Stimulated activated naive B cell treated with anti-CD40 and anti-IgM and Interleukin-4, amounts not matched to agents 10 μg/mL and 1 μg/mL and 100 μg/mL, for 72 hours (primary cell): ENCODE measurements at regions not wholly inside any gene's neighbourhood (a gene's known extent, or its start where the extent isn't known, plus 50 kb on each side); places are given as distances from the start of the nearest gene placed in this dataset.
A peak's percentile ranks its signal among the peaks of the same experiment; 100 is the strongest.

Source experiments
- ATAC-seq, 2 donors: fragments of 150-1000 bp; cut with Tn5 transposase; replicated peaks; 2 replicates each; pipeline ENCODE4 v1.10.0; 2021; ENCODE audit warnings: moderate library complexity in 1 of 2
- DNase-seq: peaks from one replicate; pipeline ENCODE4 v3.0.0; 2021
- H3K27ac Mint-ChIP-seq: one replicate; pipeline ENCODE4 v1.8.0; 2022; ENCODE audit warnings: mild to moderate bottlenecking, mixed read lengths
- H3K27me3 Mint-ChIP-seq, 2 donors: one replicate each; pipeline ENCODE4 v1.8.0; 2022; ENCODE audit warnings: mixed read lengths in 2 of 2
- H3K36me3 Mint-ChIP-seq, 2 donors: one replicate each; pipeline ENCODE4 v1.8.0; 2022; ENCODE audit warnings: mixed read lengths in 2 of 2, mild to moderate bottlenecking in 1 of 2
- H3K4me1 Mint-ChIP-seq, 2 donors: one replicate each; pipeline ENCODE4 v1.8.0; 2022; ENCODE audit warnings: mixed read lengths in 2 of 2, mild to moderate bottlenecking in 1 of 2
- H3K4me3 Mint-ChIP-seq, 2 donors: one replicate each; pipeline ENCODE4 v1.8.0; 2022; ENCODE audit warnings: mild to moderate bottlenecking in 2 of 2, mixed read lengths in 2 of 2, moderate library complexity in 1 of 2
- H3K9me3 Mint-ChIP-seq, 2 donors: one replicate each; pipeline ENCODE4 v1.8.0; 2022; ENCODE audit warnings: mixed read lengths in 2 of 2, mild to moderate bottlenecking in 1 of 2

- Mint-ChIP-seq H3K4me1 (no peaks in the 10 kb centered on the region), H3K4me3 (no peak overlapping the region), H3K27ac (no peak overlapping the region), H3K9me3 (peaks cover 0 to 1% of the 10 kb centered on the region in 2 donors), H3K36me3 (no peaks in the 10 kb centered on the region), H3K27me3 (peaks cover 41 to 42% of the 10 kb centered on the region in 2 donors)
- ATAC-seq (no peak), DNase-seq (no peak)
Observed at GRCh38 chr1:223478606-223479005, 85.4 kb downstream of the CCDC185 start.

GRCh38 chr1:223479261-223479660, 86.0 kb downstream of the CCDC185 start:
- Mint-ChIP-seq H3K27me3 (peaks cover 42 to 46% of the 10 kb centered on the region in 2 donors), H3K36me3 (no peaks in the 10 kb centered on the region), H3K9me3 (peaks cover 0 to 1% of the 10 kb centered on the region in 2 donors), H3K27ac (no peak overlapping the region), H3K4me1 (no peaks in the 10 kb centered on the region), H3K4me3 (no peak overlapping the region)
- ATAC-seq (no peak), DNase-seq (no peak)

GRCh38 chr1:223479718-223480425, 86.7 kb downstream of the CCDC185 start:
- peaks cover 39 to 45% of the 10 kb centered on the region in 2 donors for H3K27me3 Mint-ChIP-seq
- H3K36me3 Mint-ChIP-seq, result no peaks in the 10 kb centered on the region
- no peak overlapping the region for H3K27ac Mint-ChIP-seq
- H3K4me1 Mint-ChIP-seq, result no peaks in the 10 kb centered on the region
- no peak overlapping the region for H3K4me3 Mint-ChIP-seq
- ATAC-seq (peak in 1 of 2 donors; percentile 16), DNase-seq (no peak)
- H3K9me3 Mint-ChIP-seq, result peaks cover 0 to 1% of the 10 kb centered on the region in 2 donors

GRCh38 chr1:223482132-223482531, 88.9 kb downstream of the CCDC185 start:
- Mint-ChIP-seq H3K4me3 (no peak overlapping the region), H3K9me3 (peaks cover 0 to 1% of the 10 kb centered on the region in 2 donors), H3K36me3 (no peaks in the 10 kb centered on the region), H3K27me3 (peaks cover 32 to 41% of the 10 kb centered on the region in 2 donors), H3K4me1 (no peaks in the 10 kb centered on the region), H3K27ac (no peak overlapping the region)
- no peak for ATAC-seq
- no peak for DNase-seq

- ATAC-seq, result no peak
- H3K27ac Mint-ChIP-seq, result no peak overlapping the region
- no peak for DNase-seq
Observed at GRCh38 chr1:223482766-223483165, 89.6 kb downstream of the CCDC185 start.

GRCh38 chr1:223483511-223483910, 90.3 kb downstream of the CCDC185 start:
- DNase-seq, result no peak
- Mint-ChIP-seq H3K4me1 (no peaks in the 10 kb centered on the region), H3K36me3 (no peaks in the 10 kb centered on the region), H3K27me3 (peaks cover 28 to 34% of the 10 kb centered on the region in 2 donors), H3K27ac (no peak overlapping the region), H3K4me3 (no peak overlapping the region), H3K9me3 (peaks cover 0 to 1% of the 10 kb centered on the region in 2 donors)
- ATAC-seq, result no peak

More at GRCh38 chr1:223482766-223483165, 89.6 kb downstream of the CCDC185 start:
- H3K4me1 Mint-ChIP-seq, result no peaks in the 10 kb centered on the region
- H3K27me3 Mint-ChIP-seq, result peaks cover 34 to 35% of the 10 kb centered on the region in 2 donors
- H3K36me3 Mint-ChIP-seq, result no peaks in the 10 kb centered on the region
- peaks cover 0 to 1% of the 10 kb centered on the region in 2 donors for H3K9me3 Mint-ChIP-seq
- no peak overlapping the region for H3K4me3 Mint-ChIP-seq

GRCh38 chr1:223486366-223486765, 93.2 kb downstream of the CCDC185 start:
- Mint-ChIP-seq H3K36me3 (no peaks in the 10 kb centered on the region), H3K27ac (no peak overlapping the region), H3K4me1 (no peaks in the 10 kb centered on the region), H3K27me3 (peaks cover 12 to 27% of the 10 kb centered on the region in 2 donors), H3K9me3 (peaks cover 0 to under 1% of the 10 kb centered on the region in 2 donors), H3K4me3 (no peak overlapping the region)
- DNase-seq, result no peak
- ATAC-seq, result no peak

GRCh38 chr1:223486932-223487886, 94.0 kb downstream of the CCDC185 start:
- no peak for ATAC-seq
- no peak for DNase-seq
- Mint-ChIP-seq H3K4me1 (no peaks in the 10 kb centered on the region), H3K4me3 (no peak overlapping the region), H3K27me3 (peaks cover 11 to 27% of the 10 kb centered on the region in 2 donors), H3K27ac (no peak overlapping the region), H3K36me3 (no peaks in the 10 kb centered on the region), H3K9me3 (no peaks in the 10 kb centered on the region)

- no peak for ATAC-seq
- DNase-seq, result no peak
- Mint-ChIP-seq H3K4me3 (no peak overlapping the region), H3K27me3 (peaks cover 11 to 27% of the 10 kb centered on the region in 2 donors), H3K9me3 (no peaks in the 10 kb centered on the region), H3K4me1 (no peaks in the 10 kb centered on the region), H3K36me3 (no peaks in the 10 kb centered on the region), H3K27ac (no peak overlapping the region)
Observed at GRCh38 chr1:223487887-223488259, 94.7 kb downstream of the CCDC185 start.

GRCh38 chr1:223489439-223489838, 96.2 kb downstream of the CCDC185 start:
- no peak overlapping the region for H3K27ac Mint-ChIP-seq
- no peaks in the 10 kb centered on the region for H3K36me3 Mint-ChIP-seq
- no peak overlapping the region for H3K4me3 Mint-ChIP-seq
- H3K27me3 Mint-ChIP-seq, result peaks cover 11 to 23% of the 10 kb centered on the region in 2 donors
- H3K4me1 Mint-ChIP-seq, result no peaks in the 10 kb centered on the region
- DNase-seq (no peak), ATAC-seq (no peak)
- no peaks in the 10 kb centered on the region for H3K9me3 Mint-ChIP-seq

- Mint-ChIP-seq H3K4me3 (no peak overlapping the region), H3K4me1 (no peaks in the 10 kb centered on the region), H3K27me3 (peaks cover 7 to 23% of the 10 kb centered on the region in 2 donors), H3K27ac (no peak overlapping the region), H3K9me3 (no peaks in the 10 kb centered on the region), H3K36me3 (no peaks in the 10 kb centered on the region)
- no peak for ATAC-seq
- DNase-seq, result no peak
Observed at GRCh38 chr1:223490256-223490655, 97.0 kb downstream of the CCDC185 start.
